Karpas-422 (cell line): ENCODE measurements at regions not wholly inside any gene's neighbourhood (a gene's known extent, or its start where the extent isn't known, plus 50 kb on each side); places are given as distances from the start of the nearest gene placed in this dataset.

Source experiments
- DNase-seq: peaks from one replicate; pipeline ENCODE4 v3.0.0-alpha.2; 2015
- H2AFZ ChIP-seq: fragments of 200-600 bp; sonication (generic); 2 replicates; pipeline ENCODE4 v1.6.1; 2014; ENCODE audit warnings: antibody characterized with exemption, low read length, mixed read lengths
- H3K27ac ChIP-seq: fragments of 200-600 bp; sonication (generic); 2 replicates; pipeline ENCODE4 v1.5.1; 2014; ENCODE audit warnings: mild to moderate bottlenecking, low read length, moderate library complexity
- H3K27me3 ChIP-seq: fragments of 200-600 bp; sonication (generic); 2 replicates; pipeline ENCODE4 v1.6.1; 2014; ENCODE audit warnings: low read length, mixed read lengths
- H3K36me3 ChIP-seq: fragments of 200-600 bp; sonication (generic); 2 replicates; pipeline ENCODE4 v1.6.1; 2014; ENCODE audit warnings: low read length, mixed read lengths; ENCODE audit not compliant: insufficient read depth
- H3K4me1 ChIP-seq: fragments of 200-600 bp; sonication (generic); 2 replicates; pipeline ENCODE4 v1.6.1; 2014; ENCODE audit warnings: mild to moderate bottlenecking, low read length, mixed read lengths
- H3K4me2 ChIP-seq: fragments of 200-600 bp; sonication (generic); 2 replicates; pipeline ENCODE4 v1.6.1; 2014; ENCODE audit warnings: low read length, low read depth, mild to moderate bottlenecking; ENCODE audit not compliant: poor library complexity, severe bottlenecking
- H3K4me3 ChIP-seq: fragments of 200-600 bp; sonication (generic); 2 replicates; pipeline ENCODE4 v1.5.1; 2014; ENCODE audit warnings: mild to moderate bottlenecking, antibody characterized with exemption, low read length, mixed read lengths
- H3K79me2 ChIP-seq: fragments of 200-600 bp; sonication (generic); 2 replicates; pipeline ENCODE4 v1.6.1; 2014; ENCODE audit warnings: mild to moderate bottlenecking, low read length, mixed read lengths
- H3K9ac ChIP-seq: fragments of 200-600 bp; sonication (generic); 2 replicates; pipeline ENCODE4 v1.6.0; 2014; ENCODE audit warnings: low read length
- H3K9me2 ChIP-seq: fragments of 200-600 bp; sonication (generic), shearing (Covaris generic); replicated peaks from 2 replicates; pipeline ENCODE4 v1.6.0; 2014; ENCODE audit warnings: mild to moderate bottlenecking, low read length, moderate library complexity; ENCODE audit not compliant: insufficient read depth
- H3K9me3 ChIP-seq: fragments of 300-700, 200-600 bp; sonication (generic); 2 replicates; pipeline ENCODE4 v1.6.1; 2014; ENCODE audit warnings: low read length, mixed read lengths
- H4K20me1 ChIP-seq: fragments of 200-600 bp; sonication (generic); 2 replicates; pipeline ENCODE4 v1.6.1; 2014; ENCODE audit warnings: mild to moderate bottlenecking, antibody characterized with exemption, low read length, low read depth; ENCODE audit not compliant: insufficient read depth

DNA sequence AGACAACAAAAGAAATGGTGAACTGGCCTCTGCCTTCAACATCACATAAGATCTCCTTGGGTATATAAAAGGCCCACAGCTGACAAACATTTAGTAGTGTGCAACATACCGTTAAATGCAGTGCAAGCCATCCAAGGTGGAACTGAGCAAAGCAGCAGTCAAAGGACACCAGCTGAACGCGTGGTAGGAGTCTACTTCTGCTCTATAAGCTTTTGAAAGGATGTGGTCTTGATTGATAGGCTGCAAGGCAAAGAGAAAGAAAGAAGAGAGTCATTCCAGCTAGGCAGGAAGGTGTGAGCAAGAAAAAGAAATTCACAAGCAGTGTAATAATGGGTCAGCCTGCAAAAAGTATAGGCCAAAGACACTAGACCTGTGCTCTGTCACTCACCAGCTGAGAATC lies 356.3 kb downstream of the SATB2 start:
- Histone ChIP-seq H3K4me1 (no peaks in the 10 kb centered on the region), H3K4me3 (no peak overlapping the region), H3K27me3 (no peaks in the 10 kb centered on the region), H4K20me1 (no peaks in the 10 kb centered on the region), H3K79me2 (no peaks in the 10 kb centered on the region), H3K4me2 (no peak overlapping the region), H3K36me3 (no peaks in the 10 kb centered on the region), H2AFZ (no peak overlapping the region), H3K27ac (no peak overlapping the region), H3K9ac (no peak overlapping the region), H3K9me3 (no peaks in the 10 kb centered on the region), H3K9me2 (no peaks in the 10 kb centered on the region)
- no peak for DNase-seq

DNA sequence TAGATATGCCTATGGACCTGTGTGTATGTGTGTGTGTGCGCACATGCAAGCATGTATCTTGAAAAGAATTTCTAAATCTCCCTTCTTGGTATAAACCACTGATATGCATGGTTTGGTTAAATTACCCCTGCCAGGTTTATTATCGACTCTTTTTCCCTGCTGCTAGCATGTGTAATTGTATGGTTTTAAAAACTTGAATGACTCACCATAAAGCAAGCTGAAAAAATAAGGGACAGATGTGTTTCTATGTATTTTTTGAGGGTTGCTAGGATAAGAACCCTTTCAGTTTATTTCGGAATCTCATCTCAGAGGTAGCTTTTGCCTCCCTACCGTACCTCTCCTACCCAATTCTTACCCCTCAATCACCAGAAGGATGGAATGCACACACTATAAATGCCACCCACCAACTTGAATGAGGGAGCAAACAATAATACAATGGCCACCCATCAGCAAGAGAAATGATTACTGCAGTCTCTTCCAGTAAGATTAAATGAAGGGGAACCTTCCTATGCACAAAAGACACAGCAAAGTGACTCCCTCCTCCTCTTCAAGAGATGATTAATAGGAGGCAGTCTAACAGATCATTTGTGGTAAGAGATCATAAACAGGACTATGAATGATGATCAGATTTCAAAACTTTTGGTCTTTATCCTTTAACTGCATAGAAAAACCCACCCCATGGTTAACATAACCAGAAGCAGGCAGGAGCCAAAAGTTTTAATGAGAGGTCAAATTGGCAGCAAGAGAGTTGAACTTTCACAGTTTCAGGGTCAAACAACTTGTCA lies 357.2 kb downstream of the SATB2 start:
- H3K9me2 ChIP-seq = no peaks in the 10 kb centered on the region
- no peak overlapping the region for H2AFZ ChIP-seq
- no peaks in the 10 kb centered on the region for H3K9me3 ChIP-seq
- no peaks in the 10 kb centered on the region for H3K27me3 ChIP-seq
- H3K36me3 ChIP-seq = no peaks in the 10 kb centered on the region
- no peak overlapping the region for H3K9ac ChIP-seq
- H3K4me2 ChIP-seq = no peak overlapping the region
- H3K27ac ChIP-seq = no peak overlapping the region
- H3K4me3 ChIP-seq = no peak overlapping the region
- no peak for DNase-seq
- H3K4me1 ChIP-seq = no peaks in the 10 kb centered on the region
- H3K79me2 ChIP-seq = no peaks in the 10 kb centered on the region
- no peaks in the 10 kb centered on the region for H4K20me1 ChIP-seq

DNA sequence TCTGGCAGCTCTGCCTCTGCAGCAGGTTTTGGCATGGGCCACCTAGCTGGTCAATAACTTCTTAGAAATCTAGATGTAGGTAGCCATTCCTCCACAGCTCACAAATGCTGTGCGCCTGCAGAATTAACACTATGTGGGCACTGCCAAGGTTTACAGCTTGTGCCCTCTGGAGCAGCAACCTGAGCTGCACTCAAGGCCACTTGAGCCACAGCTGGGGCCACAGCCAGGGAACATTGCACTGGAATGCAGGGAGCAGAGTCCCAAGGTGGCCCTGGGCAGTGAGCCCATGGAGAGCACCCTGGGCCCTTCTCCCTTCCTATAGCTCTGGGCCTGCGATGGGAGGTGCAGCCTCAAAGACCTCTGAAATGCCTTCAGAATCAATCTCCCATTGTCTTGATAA lies 365.3 kb downstream of the SATB2 start:
- no peaks in the 10 kb centered on the region for H3K79me2 ChIP-seq
- H3K4me2 ChIP-seq = no peak overlapping the region
- H3K4me1 ChIP-seq = no peaks in the 10 kb centered on the region
- no peaks in the 10 kb centered on the region for H3K9me2 ChIP-seq
- H3K9me3 ChIP-seq = no peaks in the 10 kb centered on the region
- no peaks in the 10 kb centered on the region for H4K20me1 ChIP-seq
- no peak overlapping the region for H3K9ac ChIP-seq
- no peak overlapping the region for H3K27ac ChIP-seq
- H3K4me3 ChIP-seq = no peak overlapping the region
- no peaks in the 10 kb centered on the region for H3K27me3 ChIP-seq
- DNase-seq = no peak
- no peak overlapping the region for H2AFZ ChIP-seq
- no peaks in the 10 kb centered on the region for H3K36me3 ChIP-seq

DNA sequence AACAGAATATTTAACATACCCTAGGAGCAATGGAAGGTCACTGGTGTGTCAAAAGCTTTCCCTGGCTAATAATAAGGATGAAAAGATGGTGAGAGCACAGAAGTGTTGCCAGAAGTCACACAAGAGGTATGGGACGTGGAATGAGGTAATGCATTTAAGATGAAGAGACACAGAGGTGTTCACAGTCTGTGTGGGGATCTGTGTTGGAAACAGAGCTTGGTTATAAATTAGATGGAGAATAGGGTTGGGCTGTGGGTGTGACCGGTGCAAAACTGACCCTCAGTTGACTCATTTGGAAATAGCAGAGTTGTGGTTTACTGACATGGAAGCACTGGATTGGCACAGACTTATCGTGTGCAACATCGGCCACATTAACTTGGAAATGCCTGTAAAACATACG lies 372.5 kb downstream of the SATB2 start:
- Histone ChIP-seq H3K9me3 (no peaks in the 10 kb centered on the region), H3K9ac (no peak overlapping the region), H4K20me1 (no peaks in the 10 kb centered on the region), H3K4me3 (no peak overlapping the region), H2AFZ (no peak overlapping the region), H3K27me3 (no peaks in the 10 kb centered on the region), H3K4me1 (no peaks in the 10 kb centered on the region), H3K9me2 (no peaks in the 10 kb centered on the region), H3K27ac (no peak overlapping the region), H3K4me2 (no peak overlapping the region), H3K79me2 (no peaks in the 10 kb centered on the region), H3K36me3 (no peaks in the 10 kb centered on the region)
- no peak for DNase-seq

DNA sequence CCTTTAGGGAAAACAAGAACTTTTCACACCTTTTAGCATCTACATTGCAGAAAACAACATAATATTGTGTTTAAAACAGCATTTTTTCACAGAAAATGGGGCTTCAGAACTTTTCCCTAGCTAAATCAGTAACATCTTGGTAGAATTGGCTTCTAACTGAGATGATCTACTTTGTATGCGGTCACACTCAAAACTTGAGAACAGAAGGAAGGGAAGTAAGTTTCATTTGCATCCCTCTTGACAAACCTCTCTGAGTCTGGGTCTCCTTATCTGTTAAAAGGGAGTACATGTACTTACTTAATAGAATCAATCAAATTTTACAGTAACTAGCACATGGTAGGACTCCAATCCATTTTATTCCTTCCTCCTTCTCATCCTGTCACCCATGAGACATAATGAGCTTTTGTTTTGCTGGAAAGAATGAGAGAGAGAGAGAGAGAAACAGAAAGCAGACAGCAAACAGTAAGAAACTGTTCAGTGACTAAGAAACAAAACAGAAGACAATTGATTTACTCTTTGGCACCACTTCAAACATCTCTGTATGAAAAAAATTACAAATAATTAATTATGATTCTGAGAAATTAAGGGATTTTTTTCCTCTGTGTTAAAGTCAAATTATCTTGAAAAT lies 387.3 kb downstream of the SATB2 start:
- Histone ChIP-seq H3K9me3 (no peaks in the 10 kb centered on the region), H3K27me3 (no peaks in the 10 kb centered on the region), H3K4me3 (no peak overlapping the region), H3K4me1 (no peaks in the 10 kb centered on the region), H3K79me2 (no peaks in the 10 kb centered on the region), H3K27ac (no peak overlapping the region), H3K9me2 (no peaks in the 10 kb centered on the region; the same call in 1 of the 2 replicates), H3K4me2 (no peak overlapping the region), H4K20me1 (no peaks in the 10 kb centered on the region), H3K9ac (no peak overlapping the region), H2AFZ (no peak overlapping the region), H3K36me3 (no peaks in the 10 kb centered on the region)
- DNase-seq = no peak

DNA sequence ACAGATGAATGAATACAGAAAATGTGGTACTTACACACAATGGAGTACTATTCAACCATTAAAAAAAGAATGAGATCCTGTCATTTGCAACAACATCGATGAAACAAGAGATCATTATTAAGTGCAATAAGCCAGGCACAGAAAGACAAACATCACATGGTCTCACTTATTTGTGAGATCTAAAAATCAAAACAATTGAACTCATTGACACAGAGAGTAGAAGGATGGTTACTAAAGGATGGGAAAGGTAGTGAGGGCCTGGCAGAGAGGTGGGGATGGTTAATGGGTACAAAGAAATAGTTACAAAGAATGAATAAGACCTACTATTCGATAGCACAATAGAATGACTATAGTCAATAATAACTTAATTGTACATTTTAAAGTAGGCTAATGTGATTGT lies 393.5 kb downstream of the SATB2 start:
- Histone ChIP-seq H3K4me2 (no peak overlapping the region), H2AFZ (no peak overlapping the region), H3K36me3 (no peaks in the 10 kb centered on the region), H3K27me3 (no peaks in the 10 kb centered on the region), H4K20me1 (no peaks in the 10 kb centered on the region), H3K9me3 (no peaks in the 10 kb centered on the region), H3K4me3 (no peak overlapping the region), H3K9me2 (no peaks in the 10 kb centered on the region; the same call in 1 of the 2 replicates), H3K27ac (no peak overlapping the region), H3K4me1 (no peaks in the 10 kb centered on the region), H3K79me2 (no peaks in the 10 kb centered on the region), H3K9ac (no peak overlapping the region)
- no peak for DNase-seq

DNA sequence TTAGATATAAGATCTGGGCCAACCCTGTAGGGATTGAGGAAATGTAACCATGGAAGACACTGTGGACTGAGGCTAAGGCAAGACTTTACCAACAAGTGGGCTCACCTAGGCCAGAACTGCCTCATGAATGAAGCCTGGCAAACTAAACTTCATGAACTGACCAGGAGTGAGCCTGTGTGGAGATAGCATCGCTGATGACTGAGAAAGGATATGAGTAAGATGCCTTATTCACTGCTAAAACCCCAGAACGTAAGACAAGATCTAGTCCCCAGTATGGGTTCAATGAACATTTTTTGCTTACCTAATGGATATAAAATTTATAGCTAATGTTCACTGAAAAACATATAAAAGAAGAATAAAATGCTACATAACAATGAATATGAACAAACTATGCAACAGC lies 399.8 kb downstream of the SATB2 start:
- DNase-seq = no peak
- Histone ChIP-seq H3K9me3 (no peaks in the 10 kb centered on the region), H3K79me2 (no peaks in the 10 kb centered on the region), H3K9ac (no peak overlapping the region), H3K36me3 (no peaks in the 10 kb centered on the region), H3K9me2 (no peaks in the 10 kb centered on the region), H3K27ac (no peak overlapping the region), H4K20me1 (no peaks in the 10 kb centered on the region), H3K4me1 (no peaks in the 10 kb centered on the region), H3K27me3 (no peaks in the 10 kb centered on the region), H3K4me3 (no peak overlapping the region), H3K4me2 (no peak overlapping the region), H2AFZ (no peak overlapping the region)

DNA sequence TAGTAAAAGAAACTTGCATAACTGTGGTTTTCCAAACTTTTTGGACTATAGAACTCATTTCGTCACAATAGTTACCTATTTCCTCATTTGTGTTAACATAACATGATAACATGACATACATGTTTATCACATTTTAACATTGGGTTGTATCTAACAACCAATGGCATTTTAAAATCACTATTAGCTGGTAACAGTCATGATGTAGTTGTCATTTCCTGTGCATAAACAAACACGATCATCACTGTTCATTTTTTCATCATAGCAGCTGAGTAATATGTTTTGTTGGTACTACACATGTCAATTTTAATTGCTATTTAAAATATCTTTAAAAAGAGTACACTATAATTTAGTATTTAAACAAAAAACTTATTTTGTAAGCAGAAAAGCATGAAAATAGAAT lies 402.4 kb downstream of the SATB2 start:
- no peaks in the 10 kb centered on the region for H4K20me1 ChIP-seq
- DNase-seq = no peak
- no peak overlapping the region for H3K4me3 ChIP-seq
- H3K9me2 ChIP-seq = no peaks in the 10 kb centered on the region
- no peaks in the 10 kb centered on the region for H3K27me3 ChIP-seq
- H3K9me3 ChIP-seq = no peaks in the 10 kb centered on the region
- no peak overlapping the region for H2AFZ ChIP-seq
- H3K79me2 ChIP-seq = no peaks in the 10 kb centered on the region
- H3K4me2 ChIP-seq = no peak overlapping the region
- no peak overlapping the region for H3K27ac ChIP-seq
- H3K9ac ChIP-seq = no peak overlapping the region
- H3K36me3 ChIP-seq = no peaks in the 10 kb centered on the region
- H3K4me1 ChIP-seq = no peaks in the 10 kb centered on the region
